Adrenal gland (tissue), 5 donors: ENCODE measurements at regions not wholly inside any gene's neighbourhood (a gene's known extent, or its start where the extent isn't known, plus 50 kb on each side); places are given as distances from the start of the nearest gene placed in this dataset.

Source experiments
- CTCF ChIP-seq, 6 experiments: fragments of 450-650 bp in 4 of 6; fragments of 200-600 bp in 2 of 6; sonication (generic) in 1 of 6; IDR thresholded peaks; 1 replicate in 5 of 6; 2 replicates in 1 of 6; pipeline versions ENCODE4 v1.5.1 to v1.8.0; 2016 to 2021; ENCODE audit warnings: antibody characterized with exemption in 6 of 6, mild to moderate bottlenecking in 2 of 6, moderate library complexity in 1 of 6
- POLR2A ChIP-seq, 2 donors: fragments of 450-650 bp; IDR thresholded peaks; one replicate each; pipeline ENCODE4 v1.6.1; 2017; ENCODE audit warnings: antibody characterized with exemption in 2 of 2, mild to moderate bottlenecking in 2 of 2, moderate library complexity in 1 of 2
- donor health status: DM: no; HTN: no; CAD: no.

DNA sequence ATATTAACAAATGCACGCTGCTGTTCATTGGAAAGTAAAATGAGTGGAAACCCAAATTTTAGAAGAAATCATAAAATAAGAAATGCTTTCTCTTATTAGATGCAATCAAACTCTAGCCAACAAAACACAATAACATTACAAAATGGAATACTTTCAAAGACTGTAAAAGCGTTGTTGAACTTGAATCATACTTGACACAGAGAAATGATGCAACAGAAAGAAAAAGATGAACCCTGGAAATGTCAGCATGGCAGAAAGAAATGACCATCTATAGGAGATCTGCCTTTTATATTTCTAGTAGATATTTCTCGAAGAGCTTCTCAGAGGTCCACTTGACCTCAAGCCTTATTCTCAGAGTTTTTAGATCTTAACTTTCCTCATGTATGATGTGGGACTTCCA is 170.6 kb upstream of the MEIS1 start:
- TF ChIP-seq POLR2A (IDR thresholded peaks at IDR 0.05), result no peak
- no peak for TF ChIP-seq CTCF (IDR thresholded peaks at IDR 0.05)
